ENCODE measurements at regions not wholly inside any gene's neighbourhood (a gene's known extent, or its start where the extent isn't known, plus 50 kb on each side); places are given as distances from the start of the nearest gene placed in this dataset.

DNA sequence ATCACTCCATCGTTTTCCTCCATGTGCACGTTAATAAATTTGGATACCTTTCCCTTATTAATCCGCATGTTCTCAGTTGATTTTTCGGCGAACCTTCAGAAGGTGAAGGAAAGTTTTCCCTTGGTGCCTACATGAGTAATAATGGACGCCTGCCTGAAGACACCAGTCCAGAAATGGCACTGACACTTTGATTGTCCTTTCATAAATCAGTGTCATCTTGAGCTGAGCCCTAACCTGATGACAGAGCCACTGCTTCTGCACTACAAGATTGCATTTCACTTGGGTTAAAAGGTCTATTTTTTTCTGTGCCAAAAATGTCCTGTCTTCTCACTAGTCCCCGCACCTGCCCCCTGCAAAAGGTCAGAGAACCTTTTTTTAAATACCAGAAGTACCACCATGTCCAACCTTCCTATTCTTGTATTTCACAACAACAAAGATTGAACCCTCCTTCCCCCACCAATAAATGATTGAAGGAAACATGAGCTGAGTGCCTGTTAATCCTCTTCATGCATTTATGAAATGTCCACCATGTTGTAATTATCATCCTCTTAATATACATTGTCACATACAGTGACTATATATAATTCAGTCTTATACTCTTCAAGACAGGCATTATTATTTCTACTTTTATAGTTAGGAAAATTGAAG lies 219.9 kb upstream of the UBASH3B start:
- no peak for ATAC-seq
- TF ChIP-seq CSDC2 (CRISPR knock-in tag; IDR thresholded peaks at IDR 0.05) (no peak), SNAI2 (CRISPR knock-in tag; IDR thresholded peaks at IDR 0.05) (no peak), TCF4 (CRISPR knock-in tag; IDR thresholded peaks at IDR 0.05; ENCODE audit: borderline replicate concordance) (no peak), ZNF565 (CRISPR knock-in tag; conservative IDR thresholded peaks at IDR 0.05; ENCODE audit: low read depth) (no peak), OSR1 (CRISPR knock-in tag; IDR thresholded peaks at IDR 0.05) (no peak), ZFP30 (CRISPR knock-in tag; IDR thresholded peaks at IDR 0.05) (no peak), TOX (CRISPR knock-in tag; IDR thresholded peaks at IDR 0.05; ENCODE audit: borderline replicate concordance) (no peak), GLIS3 (CRISPR knock-in tag; IDR thresholded peaks at IDR 0.05) (no peak), ZC3H10 (CRISPR knock-in tag; IDR thresholded peaks at IDR 0.05) (no peak), RARB (CRISPR knock-in tag; IDR thresholded peaks at IDR 0.05) (no peak), ESRRG (CRISPR knock-in tag; IDR thresholded peaks at IDR 0.05) (no peak), ZFP3 (CRISPR knock-in tag; IDR thresholded peaks at IDR 0.05) (no peak)
- TF ChIP-seq, protein P1, sequence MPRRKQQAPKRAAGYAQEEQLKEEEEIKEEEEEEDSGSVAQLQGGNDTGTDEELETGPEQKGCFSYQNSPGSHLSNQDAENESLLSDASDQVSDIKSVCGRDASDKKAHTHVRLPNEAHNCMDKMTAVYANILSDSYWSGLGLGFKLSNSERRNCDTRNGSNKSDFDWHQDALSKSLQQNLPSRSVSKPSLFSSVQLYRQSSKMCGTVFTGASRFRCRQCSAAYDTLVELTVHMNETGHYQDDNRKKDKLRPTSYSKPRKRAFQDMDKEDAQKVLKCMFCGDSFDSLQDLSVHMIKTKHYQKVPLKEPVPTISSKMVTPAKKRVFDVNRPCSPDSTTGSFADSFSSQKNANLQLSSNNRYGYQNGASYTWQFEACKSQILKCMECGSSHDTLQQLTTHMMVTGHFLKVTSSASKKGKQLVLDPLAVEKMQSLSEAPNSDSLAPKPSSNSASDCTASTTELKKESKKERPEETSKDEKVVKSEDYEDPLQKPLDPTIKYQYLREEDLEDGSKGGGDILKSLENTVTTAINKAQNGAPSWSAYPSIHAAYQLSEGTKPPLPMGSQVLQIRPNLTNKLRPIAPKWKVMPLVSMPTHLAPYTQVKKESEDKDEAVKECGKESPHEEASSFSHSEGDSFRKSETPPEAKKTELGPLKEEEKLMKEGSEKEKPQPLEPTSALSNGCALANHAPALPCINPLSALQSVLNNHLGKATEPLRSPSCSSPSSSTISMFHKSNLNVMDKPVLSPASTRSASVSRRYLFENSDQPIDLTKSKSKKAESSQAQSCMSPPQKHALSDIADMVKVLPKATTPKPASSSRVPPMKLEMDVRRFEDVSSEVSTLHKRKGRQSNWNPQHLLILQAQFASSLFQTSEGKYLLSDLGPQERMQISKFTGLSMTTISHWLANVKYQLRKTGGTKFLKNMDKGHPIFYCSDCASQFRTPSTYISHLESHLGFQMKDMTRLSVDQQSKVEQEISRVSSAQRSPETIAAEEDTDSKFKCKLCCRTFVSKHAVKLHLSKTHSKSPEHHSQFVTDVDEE (CRISPR knock-in tag; IDR thresholded peaks at IDR 0.05): no peak
- TF ChIP-seq, protein P2, sequence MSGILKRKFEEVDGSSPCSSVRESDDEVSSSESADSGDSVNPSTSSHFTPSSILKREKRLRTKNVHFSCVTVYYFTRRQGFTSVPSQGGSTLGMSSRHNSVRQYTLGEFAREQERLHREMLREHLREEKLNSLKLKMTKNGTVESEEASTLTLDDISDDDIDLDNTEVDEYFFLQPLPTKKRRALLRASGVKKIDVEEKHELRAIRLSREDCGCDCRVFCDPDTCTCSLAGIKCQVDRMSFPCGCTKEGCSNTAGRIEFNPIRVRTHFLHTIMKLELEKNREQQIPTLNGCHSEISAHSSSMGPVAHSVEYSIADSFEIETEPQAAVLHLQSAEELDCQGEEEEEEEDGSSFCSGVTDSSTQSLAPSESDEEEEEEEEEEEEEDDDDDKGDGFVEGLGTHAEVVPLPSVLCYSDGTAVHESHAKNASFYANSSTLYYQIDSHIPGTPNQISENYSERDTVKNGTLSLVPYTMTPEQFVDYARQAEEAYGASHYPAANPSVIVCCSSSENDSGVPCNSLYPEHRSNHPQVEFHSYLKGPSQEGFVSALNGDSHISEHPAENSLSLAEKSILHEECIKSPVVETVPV (CRISPR knock-in tag; IDR thresholded peaks at IDR 0.05): no peak
- TF ChIP-seq, protein P3, sequence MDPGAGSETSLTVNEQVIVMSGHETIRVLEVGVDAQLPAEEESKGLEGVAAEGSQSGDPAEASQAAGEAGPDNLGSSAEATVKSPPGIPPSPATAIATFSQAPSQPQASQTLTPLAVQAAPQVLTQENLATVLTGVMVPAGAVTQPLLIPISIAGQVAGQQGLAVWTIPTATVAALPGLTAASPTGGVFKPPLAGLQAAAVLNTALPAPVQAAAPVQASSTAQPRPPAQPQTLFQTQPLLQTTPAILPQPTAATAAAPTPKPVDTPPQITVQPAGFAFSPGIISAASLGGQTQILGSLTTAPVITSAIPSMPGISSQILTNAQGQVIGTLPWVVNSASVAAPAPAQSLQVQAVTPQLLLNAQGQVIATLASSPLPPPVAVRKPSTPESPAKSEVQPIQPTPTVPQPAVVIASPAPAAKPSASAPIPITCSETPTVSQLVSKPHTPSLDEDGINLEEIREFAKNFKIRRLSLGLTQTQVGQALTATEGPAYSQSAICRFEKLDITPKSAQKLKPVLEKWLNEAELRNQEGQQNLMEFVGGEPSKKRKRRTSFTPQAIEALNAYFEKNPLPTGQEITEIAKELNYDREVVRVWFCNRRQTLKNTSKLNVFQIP (CRISPR knock-in tag; IDR thresholded peaks at IDR 0.05; ENCODE audit: borderline replicate concordance, low read depth): no peak
- TF ChIP-seq, protein P4, sequence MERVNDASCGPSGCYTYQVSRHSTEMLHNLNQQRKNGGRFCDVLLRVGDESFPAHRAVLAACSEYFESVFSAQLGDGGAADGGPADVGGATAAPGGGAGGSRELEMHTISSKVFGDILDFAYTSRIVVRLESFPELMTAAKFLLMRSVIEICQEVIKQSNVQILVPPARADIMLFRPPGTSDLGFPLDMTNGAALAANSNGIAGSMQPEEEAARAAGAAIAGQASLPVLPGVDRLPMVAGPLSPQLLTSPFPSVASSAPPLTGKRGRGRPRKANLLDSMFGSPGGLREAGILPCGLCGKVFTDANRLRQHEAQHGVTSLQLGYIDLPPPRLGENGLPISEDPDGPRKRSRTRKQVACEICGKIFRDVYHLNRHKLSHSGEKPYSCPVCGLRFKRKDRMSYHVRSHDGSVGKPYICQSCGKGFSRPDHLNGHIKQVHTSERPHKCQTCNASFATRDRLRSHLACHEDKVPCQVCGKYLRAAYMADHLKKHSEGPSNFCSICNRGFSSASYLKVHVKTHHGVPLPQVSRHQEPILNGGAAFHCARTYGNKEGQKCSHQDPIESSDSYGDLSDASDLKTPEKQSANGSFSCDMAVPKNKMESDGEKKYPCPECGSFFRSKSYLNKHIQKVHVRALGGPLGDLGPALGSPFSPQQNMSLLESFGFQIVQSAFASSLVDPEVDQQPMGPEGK (CRISPR knock-in tag; IDR thresholded peaks at IDR 0.05; ENCODE audit: borderline replicate concordance): no peak

DNA sequence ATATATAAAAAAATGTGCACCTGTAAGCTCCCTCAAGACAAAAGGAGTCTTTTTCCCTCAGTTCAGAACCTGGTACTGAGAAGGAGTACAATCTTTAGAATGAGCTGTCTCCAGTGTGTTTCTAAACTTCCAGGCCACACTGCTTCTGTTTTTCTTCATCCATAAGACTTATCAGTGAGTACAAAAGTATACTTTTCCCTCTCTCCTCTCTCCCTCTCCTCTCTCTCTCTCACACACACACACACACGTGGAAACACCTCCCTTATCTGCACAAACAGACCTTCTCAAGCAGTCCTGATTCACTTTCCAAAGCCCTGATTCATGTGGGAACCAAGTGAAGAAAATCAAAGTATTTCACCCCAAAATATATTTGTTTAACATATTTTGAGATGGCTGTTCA lies 220.7 kb upstream of the UBASH3B start:
- TF ChIP-seq ZNF70 (CRISPR knock-in tag; IDR thresholded peaks at IDR 0.05): no peak
- TF ChIP-seq ZFP3 (CRISPR knock-in tag; IDR thresholded peaks at IDR 0.05): no peak
- no peak for ATAC-seq

DNA sequence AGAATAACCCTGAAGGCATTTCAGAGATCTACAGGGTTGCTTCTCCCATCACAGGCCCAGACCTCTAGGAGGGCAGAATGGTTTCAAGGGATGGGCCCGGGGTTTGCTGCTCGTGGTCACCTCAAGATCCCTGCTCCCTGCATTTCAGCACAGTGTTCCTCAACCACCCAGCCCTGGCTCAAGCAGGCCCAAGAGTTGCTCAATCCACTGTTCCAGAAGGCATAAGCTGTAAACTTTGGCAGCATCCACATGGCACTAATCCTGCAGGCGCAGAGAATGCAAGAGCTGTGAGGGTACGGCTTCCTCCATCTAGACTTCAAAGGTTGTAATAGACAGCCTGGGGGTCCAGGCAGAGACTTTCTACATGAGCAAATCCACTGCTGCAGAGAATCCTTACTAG lies 225.0 kb upstream of the UBASH3B start:
- ATAC-seq: no peak

More for the DNA sequence above, 225.0 kb upstream of the UBASH3B start:
- TF ChIP-seq TCF4 (CRISPR knock-in tag; IDR thresholded peaks at IDR 0.05; ENCODE audit: borderline replicate concordance) (no peak), ZNF8 (CRISPR knock-in tag; IDR thresholded peaks at IDR 0.05) (no peak), ISL1 (CRISPR knock-in tag; IDR thresholded peaks at IDR 0.05) (no peak), ZFP3 (CRISPR knock-in tag; IDR thresholded peaks at IDR 0.05) (no peak), ZNF70 (CRISPR knock-in tag; IDR thresholded peaks at IDR 0.05) (no peak), GLIS3 (CRISPR knock-in tag; IDR thresholded peaks at IDR 0.05) (no peak), ESRRG (CRISPR knock-in tag; IDR thresholded peaks at IDR 0.05) (no peak)
- TF ChIP-seq, protein P2 (CRISPR knock-in tag; IDR thresholded peaks at IDR 0.05): no peak
- TF ChIP-seq, protein P5, sequence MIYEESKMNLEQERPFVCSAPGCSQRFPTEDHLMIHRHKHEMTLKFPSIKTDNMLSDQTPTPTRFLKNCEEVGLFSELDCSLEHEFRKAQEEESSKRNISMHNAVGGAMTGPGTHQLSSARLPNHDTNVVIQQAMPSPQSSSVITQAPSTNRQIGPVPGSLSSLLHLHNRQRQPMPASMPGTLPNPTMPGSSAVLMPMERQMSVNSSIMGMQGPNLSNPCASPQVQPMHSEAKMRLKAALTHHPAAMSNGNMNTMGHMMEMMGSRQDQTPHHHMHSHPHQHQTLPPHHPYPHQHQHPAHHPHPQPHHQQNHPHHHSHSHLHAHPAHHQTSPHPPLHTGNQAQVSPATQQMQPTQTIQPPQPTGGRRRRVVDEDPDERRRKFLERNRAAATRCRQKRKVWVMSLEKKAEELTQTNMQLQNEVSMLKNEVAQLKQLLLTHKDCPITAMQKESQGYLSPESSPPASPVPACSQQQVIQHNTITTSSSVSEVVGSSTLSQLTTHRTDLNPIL (CRISPR knock-in tag; IDR thresholded peaks at IDR 0.05; ENCODE audit: low read depth): no peak
- TF ChIP-seq, protein P4 (CRISPR knock-in tag; IDR thresholded peaks at IDR 0.05; ENCODE audit: borderline replicate concordance): no peak

Data from SK-N-SH treated with all-trans-retinoic acid at 6 μM for 48 hours (cell line).